Astrocyte of the spinal cord (primary cell): ENCODE measurements at regions not wholly inside any gene's neighbourhood (a gene's known extent, or its start where the extent isn't known, plus 50 kb on each side); places are given as distances from the start of the nearest gene placed in this dataset.

ENCODE experiments used
- DNase-seq: peaks from one replicate; pipeline ENCODE4 v3.0.0; 2011; ENCODE audit warnings: low read depth, low spot score
- H3K4me3 ChIP-seq: 2 replicates; pipeline ENCODE4 v1.5.1; 2011; ENCODE audit warnings: low read depth, mild to moderate bottlenecking, low read length, moderate library complexity
- in situ Hi-C: cut with HindIII; loops from 2 replicates; pipeline ENCODE4 v1.10.0; 2017; ENCODE audit warnings: low sequenced_read_pairs
- TF ChIP-seq, protein P1 (sequence below): IDR thresholded peaks from 2 replicates; pipeline ENCODE4 v1.5.1; 2012; ENCODE audit warnings: low read depth, mild to moderate bottlenecking, low read length, inconsistent platforms

DNA sequence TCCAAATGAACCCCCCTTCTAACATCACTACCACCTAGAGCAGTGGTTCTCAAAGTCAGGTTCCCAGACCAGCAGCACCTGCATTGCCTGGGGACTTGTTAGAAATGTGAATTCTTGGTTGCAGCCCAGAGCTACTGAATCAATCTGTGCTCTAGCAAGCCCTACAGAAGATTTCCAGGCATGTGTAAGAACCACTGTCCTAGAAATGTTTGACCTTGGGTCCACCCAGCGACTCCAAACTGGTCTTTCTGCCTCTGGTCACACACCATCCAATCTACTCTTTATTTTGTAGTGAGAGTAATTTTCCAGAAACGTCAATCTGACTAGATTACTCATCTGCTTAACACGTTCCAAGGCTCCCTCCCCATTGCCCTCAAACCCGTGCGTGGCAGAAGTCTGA lies 169.9 kb downstream of the HAPSTR1 start:
- in situ Hi-C loops, result no loop called here
- no peak for DNase-seq
- H3K4me3 ChIP-seq, result no peak overlapping the region
- TF ChIP-seq, protein P1, sequence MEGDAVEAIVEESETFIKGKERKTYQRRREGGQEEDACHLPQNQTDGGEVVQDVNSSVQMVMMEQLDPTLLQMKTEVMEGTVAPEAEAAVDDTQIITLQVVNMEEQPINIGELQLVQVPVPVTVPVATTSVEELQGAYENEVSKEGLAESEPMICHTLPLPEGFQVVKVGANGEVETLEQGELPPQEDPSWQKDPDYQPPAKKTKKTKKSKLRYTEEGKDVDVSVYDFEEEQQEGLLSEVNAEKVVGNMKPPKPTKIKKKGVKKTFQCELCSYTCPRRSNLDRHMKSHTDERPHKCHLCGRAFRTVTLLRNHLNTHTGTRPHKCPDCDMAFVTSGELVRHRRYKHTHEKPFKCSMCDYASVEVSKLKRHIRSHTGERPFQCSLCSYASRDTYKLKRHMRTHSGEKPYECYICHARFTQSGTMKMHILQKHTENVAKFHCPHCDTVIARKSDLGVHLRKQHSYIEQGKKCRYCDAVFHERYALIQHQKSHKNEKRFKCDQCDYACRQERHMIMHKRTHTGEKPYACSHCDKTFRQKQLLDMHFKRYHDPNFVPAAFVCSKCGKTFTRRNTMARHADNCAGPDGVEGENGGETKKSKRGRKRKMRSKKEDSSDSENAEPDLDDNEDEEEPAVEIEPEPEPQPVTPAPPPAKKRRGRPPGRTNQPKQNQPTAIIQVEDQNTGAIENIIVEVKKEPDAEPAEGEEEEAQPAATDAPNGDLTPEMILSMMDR, result no peak

DNA sequence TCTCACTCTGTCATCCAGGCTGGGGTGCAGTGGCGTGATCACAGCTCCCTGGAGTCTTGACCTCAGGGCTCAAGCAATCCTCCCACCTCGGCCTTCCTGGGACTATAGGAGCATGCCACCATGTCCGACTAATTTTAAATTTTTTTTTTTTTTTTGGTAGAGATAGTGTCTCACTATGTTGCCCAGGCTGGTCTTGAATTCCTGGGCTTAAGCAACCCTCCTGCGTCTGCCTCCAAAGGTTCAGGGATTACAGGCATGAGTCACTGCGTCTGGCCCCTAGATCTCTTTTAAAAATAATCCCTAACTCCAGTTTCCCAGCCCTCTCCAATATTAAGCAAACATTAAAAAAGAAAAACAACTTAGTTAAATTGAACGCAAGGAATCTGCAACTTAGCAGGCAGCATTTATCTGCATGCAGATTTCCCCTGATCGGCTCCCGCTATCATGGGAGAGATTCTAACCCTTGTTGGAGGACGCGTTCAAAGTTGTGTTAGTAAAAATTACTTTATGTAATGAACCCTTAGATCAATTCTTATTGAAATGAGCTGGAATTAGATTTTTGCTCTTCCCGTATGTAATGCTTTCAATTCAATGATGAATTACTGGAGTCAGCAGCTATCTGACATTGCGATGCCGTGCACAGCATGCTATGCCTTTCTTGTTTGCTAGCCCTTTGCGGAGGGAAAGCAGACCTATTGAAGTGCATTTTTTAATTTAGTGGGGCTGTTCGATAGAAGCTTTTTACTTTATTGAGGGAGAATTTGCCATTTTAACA lies 171.7 kb downstream of the HAPSTR1 start:
- TF ChIP-seq, protein P1, result no peak
- DNase-seq, result no peak
- no peak overlapping the region for H3K4me3 ChIP-seq
- in situ Hi-C loops, result no loop called here

DNA sequence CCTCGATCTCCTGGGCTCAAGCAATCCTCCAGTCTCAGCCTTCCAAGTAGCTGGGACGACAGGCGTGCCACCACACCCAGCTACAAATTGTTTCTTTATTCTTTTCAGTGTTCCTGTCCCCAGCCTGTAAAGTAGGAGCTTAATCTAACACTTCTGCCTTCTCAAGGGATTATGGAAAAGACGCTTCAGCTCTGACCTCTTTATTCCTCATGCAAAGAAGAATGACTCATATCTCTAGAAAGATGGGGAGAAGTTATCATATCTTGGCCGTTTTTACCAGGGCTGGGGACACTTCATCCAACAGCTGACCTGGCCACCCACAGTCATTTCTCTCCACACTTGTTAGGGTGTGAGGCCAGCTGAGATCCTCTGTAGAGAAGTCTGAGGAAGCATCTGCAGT lies 172.6 kb downstream of the HAPSTR1 start:
- TF ChIP-seq, protein P1, result no peak
- no peak for DNase-seq
- in situ Hi-C loops, result no loop called here

DNA sequence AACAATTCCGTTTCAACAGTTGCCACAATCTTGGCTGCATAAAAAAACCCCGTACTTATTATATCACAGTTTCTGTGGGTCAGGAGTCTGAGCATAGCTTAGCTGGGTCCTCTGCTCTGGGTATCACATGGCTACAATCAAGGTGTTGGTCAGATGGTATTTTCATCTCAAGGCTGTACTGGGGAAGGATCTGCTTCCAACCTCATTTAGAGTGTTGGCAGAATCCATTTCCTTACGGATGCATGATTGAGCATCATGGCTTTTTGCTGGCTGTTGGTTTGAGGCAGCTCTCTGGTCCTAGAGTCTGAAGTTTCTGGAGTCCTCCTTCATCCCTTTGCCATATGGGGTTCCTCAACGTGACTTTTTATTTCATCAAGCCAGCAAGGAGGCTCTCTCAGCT lies 177.0 kb downstream of the HAPSTR1 start:
- no peak for DNase-seq
- H3K4me3 ChIP-seq, result no peak overlapping the region

More for the DNA sequence above, 172.6 kb downstream of the HAPSTR1 start:
- no peak overlapping the region for H3K4me3 ChIP-seq

DNA sequence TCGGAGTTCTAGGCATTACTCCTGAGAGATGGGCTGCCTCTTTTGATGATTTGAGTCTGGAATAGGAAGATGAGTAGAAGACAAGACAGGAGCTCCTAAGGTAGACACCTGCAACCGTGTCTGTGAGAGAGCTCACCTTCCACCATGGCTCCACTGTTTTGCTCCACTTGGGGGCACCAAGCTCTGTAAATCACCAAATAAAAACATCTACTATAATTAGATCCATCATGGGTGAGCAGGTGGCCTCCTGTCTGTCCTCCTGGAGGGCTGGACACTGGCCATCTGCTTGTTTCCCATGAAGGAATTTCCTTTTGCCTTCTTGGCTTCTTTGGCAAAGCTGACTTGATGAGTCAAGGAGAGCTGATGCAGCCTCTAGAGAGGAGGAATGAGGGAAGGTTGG lies 179.0 kb downstream of the HAPSTR1 start:
- no peak for DNase-seq
- in situ Hi-C loops, result no loop called here
- H3K4me3 ChIP-seq, result no peak overlapping the region
- TF ChIP-seq, protein P1, result no peak

More for the DNA sequence above, 177.0 kb downstream of the HAPSTR1 start:
- in situ Hi-C loops, result no loop called here
- TF ChIP-seq, protein P1, result no peak

DNA sequence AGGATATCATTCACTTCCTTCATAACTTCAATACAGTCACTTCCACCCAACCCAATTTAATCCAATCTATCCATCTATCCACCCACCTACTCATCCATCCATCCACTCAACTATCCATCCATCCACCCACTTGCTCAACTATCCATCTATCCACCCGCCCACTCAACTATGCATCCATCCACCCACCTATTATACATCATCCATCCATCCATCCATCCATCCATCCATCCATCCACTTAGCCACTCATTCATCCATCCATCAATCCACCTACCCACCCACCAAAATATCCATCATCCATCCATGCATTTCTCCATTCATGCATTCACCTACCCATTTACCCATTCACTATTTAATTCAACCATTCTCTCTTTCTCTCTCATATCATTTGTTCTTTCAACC lies 179.5 kb downstream of the HAPSTR1 start:
- no peak for DNase-seq
- TF ChIP-seq, protein P1, result no peak
- H3K4me3 ChIP-seq, result no peak overlapping the region
- in situ Hi-C loops, result no loop called here
